HG03097 (cell line): ENCODE measurements at regions not wholly inside any gene's neighbourhood (a gene's known extent, or its start where the extent isn't known, plus 50 kb on each side); places are given as distances from the start of the nearest gene placed in this dataset.

Source experiments
- ATAC-seq: cut with Tn5 transposase; IDR thresholded peaks from one replicate; pipeline ENCODE4 v1.9.1; 2021; ENCODE audit not compliant: unreplicated experiment, low FRiP score

GRCh38 chr12:13454991-13455777, 258.7 kb downstream of the EMP1 start:
- ATAC-seq, result no peak

- ATAC-seq, result no peak
Observed at GRCh38 chr12:13452955-13453570, 256.5 kb downstream of the EMP1 start.

- ATAC-seq, result no peak
Observed at GRCh38 chr12:13451776-13452175, 255.2 kb downstream of the EMP1 start.

GRCh38 chr12:13450231-13451080, 253.9 kb downstream of the EMP1 start:
- no peak for ATAC-seq

- ATAC-seq, result no peak
Observed at GRCh38 chr12:13444076-13444475, 247.6 kb downstream of the EMP1 start.

- no peak for ATAC-seq
Observed at GRCh38 chr12:13443498-13443897, 247.0 kb downstream of the EMP1 start.

- no peak for ATAC-seq
Observed at GRCh38 chr12:13443028-13443427, 246.5 kb downstream of the EMP1 start.

GRCh38 chr12:13442457-13442856, 245.9 kb downstream of the EMP1 start:
- ATAC-seq, result no peak

- ATAC-seq, result no peak
Observed at GRCh38 chr12:13440844-13441243, 244.3 kb downstream of the EMP1 start.

GRCh38 chr12:13437541-13437940, 241.0 kb downstream of the EMP1 start:
- ATAC-seq, result no peak

GRCh38 chr12:13436696-13437391, 240.3 kb downstream of the EMP1 start:
- no peak for ATAC-seq

- ATAC-seq, result no peak
Observed at GRCh38 chr12:13436182-13436581, 239.7 kb downstream of the EMP1 start.

- no peak for ATAC-seq
Observed at GRCh38 chr12:13435235-13435933, 238.9 kb downstream of the EMP1 start.

GRCh38 chr12:13433768-13434167, 237.2 kb downstream of the EMP1 start:
- ATAC-seq, result no peak

- no peak for ATAC-seq
Observed at GRCh38 chr12:13431041-13431440, 234.5 kb downstream of the EMP1 start.

- ATAC-seq, result no peak
Observed at GRCh38 chr12:13428538-13429265, 232.2 kb downstream of the EMP1 start.

- ATAC-seq, result no peak
Observed at GRCh38 chr12:13425766-13426165, 229.2 kb downstream of the EMP1 start.

- ATAC-seq, result no peak
Observed at GRCh38 chr12:13422291-13422690, 225.8 kb downstream of the EMP1 start.

- no peak for ATAC-seq
Observed at GRCh38 chr12:13417516-13417915, 221.0 kb downstream of the EMP1 start.

- ATAC-seq, result no peak
Observed at GRCh38 chr12:13411287-13411686, 214.8 kb downstream of the EMP1 start.
